Karpas-422 (cell line): ENCODE measurements at regions not wholly inside any gene's neighbourhood (a gene's known extent, or its start where the extent isn't known, plus 50 kb on each side); places are given as distances from the start of the nearest gene placed in this dataset.

Experiments
- DNase-seq: peaks from one replicate; pipeline ENCODE4 v3.0.0-alpha.2; 2015
- H2AFZ ChIP-seq: fragments of 200-600 bp; sonication (generic); 2 replicates; pipeline ENCODE4 v1.6.1; 2014; ENCODE audit warnings: antibody characterized with exemption, low read length, mixed read lengths
- H3K27ac ChIP-seq: fragments of 200-600 bp; sonication (generic); 2 replicates; pipeline ENCODE4 v1.5.1; 2014; ENCODE audit warnings: mild to moderate bottlenecking, low read length, moderate library complexity
- H3K27me3 ChIP-seq: fragments of 200-600 bp; sonication (generic); 2 replicates; pipeline ENCODE4 v1.6.1; 2014; ENCODE audit warnings: low read length, mixed read lengths
- H3K36me3 ChIP-seq: fragments of 200-600 bp; sonication (generic); 2 replicates; pipeline ENCODE4 v1.6.1; 2014; ENCODE audit warnings: low read length, mixed read lengths; ENCODE audit not compliant: insufficient read depth
- H3K4me1 ChIP-seq: fragments of 200-600 bp; sonication (generic); 2 replicates; pipeline ENCODE4 v1.6.1; 2014; ENCODE audit warnings: mild to moderate bottlenecking, low read length, mixed read lengths
- H3K4me2 ChIP-seq: fragments of 200-600 bp; sonication (generic); 2 replicates; pipeline ENCODE4 v1.6.1; 2014; ENCODE audit warnings: low read length, low read depth, mild to moderate bottlenecking; ENCODE audit not compliant: poor library complexity, severe bottlenecking
- H3K4me3 ChIP-seq: fragments of 200-600 bp; sonication (generic); 2 replicates; pipeline ENCODE4 v1.5.1; 2014; ENCODE audit warnings: mild to moderate bottlenecking, antibody characterized with exemption, low read length, mixed read lengths
- H3K79me2 ChIP-seq: fragments of 200-600 bp; sonication (generic); 2 replicates; pipeline ENCODE4 v1.6.1; 2014; ENCODE audit warnings: mild to moderate bottlenecking, low read length, mixed read lengths
- H3K9ac ChIP-seq: fragments of 200-600 bp; sonication (generic); 2 replicates; pipeline ENCODE4 v1.6.0; 2014; ENCODE audit warnings: low read length
- H3K9me2 ChIP-seq: fragments of 200-600 bp; sonication (generic), shearing (Covaris generic); replicated peaks from 2 replicates; pipeline ENCODE4 v1.6.0; 2014; ENCODE audit warnings: mild to moderate bottlenecking, low read length, moderate library complexity; ENCODE audit not compliant: insufficient read depth
- H3K9me3 ChIP-seq: fragments of 300-700, 200-600 bp; sonication (generic); 2 replicates; pipeline ENCODE4 v1.6.1; 2014; ENCODE audit warnings: low read length, mixed read lengths
- H4K20me1 ChIP-seq: fragments of 200-600 bp; sonication (generic); 2 replicates; pipeline ENCODE4 v1.6.1; 2014; ENCODE audit warnings: mild to moderate bottlenecking, antibody characterized with exemption, low read length, low read depth; ENCODE audit not compliant: insufficient read depth

- no peaks in the 10 kb centered on the region for H3K27me3 ChIP-seq
- H3K79me2 ChIP-seq: no peaks in the 10 kb centered on the region
- no peaks in the 10 kb centered on the region for H4K20me1 ChIP-seq
- no peak overlapping the region for H3K4me2 ChIP-seq
- no peak for DNase-seq
- H3K9ac ChIP-seq: no peak overlapping the region
- peaks cover 4% of the 10 kb centered on the region; the same call in 1 of the 2 replicates for H3K4me1 ChIP-seq
- H3K36me3 ChIP-seq: no peaks in the 10 kb centered on the region
- no peaks in the 10 kb centered on the region for H3K9me2 ChIP-seq
- no peak overlapping the region for H3K27ac ChIP-seq
- H2AFZ ChIP-seq: no peak overlapping the region
- H3K9me3 ChIP-seq: no peaks in the 10 kb centered on the region
- no peak overlapping the region for H3K4me3 ChIP-seq
These were observed 175.4 kb downstream of the SEC16B start for GRCh38 chr1:177794376-177794991.

GRCh38 chr1:177793900-177794299 is 176.0 kb downstream of the SEC16B start:
- Histone ChIP-seq H3K36me3 (no peaks in the 10 kb centered on the region), H3K9me3 (no peaks in the 10 kb centered on the region), H3K4me1 (peaks cover 4% of the 10 kb centered on the region; the same call in 1 of the 2 replicates), H3K27ac (no peak overlapping the region), H3K79me2 (no peaks in the 10 kb centered on the region), H2AFZ (no peak overlapping the region), H3K27me3 (no peaks in the 10 kb centered on the region), H3K4me3 (no peak overlapping the region), H3K4me2 (no peak overlapping the region), H3K9me2 (no peaks in the 10 kb centered on the region), H4K20me1 (no peaks in the 10 kb centered on the region), H3K9ac (no peak overlapping the region)
- no peak for DNase-seq

GRCh38 chr1:177790566-177790965 is 179.3 kb downstream of the SEC16B start:
- no peaks in the 10 kb centered on the region for H3K9me2 ChIP-seq

GRCh38 chr1:177789956-177790355 is 179.9 kb downstream of the SEC16B start:
- no peaks in the 10 kb centered on the region for H3K27me3 ChIP-seq
- no peaks in the 10 kb centered on the region for H3K36me3 ChIP-seq
- H3K4me2 ChIP-seq: no peak overlapping the region
- no peaks in the 10 kb centered on the region for H3K9me3 ChIP-seq
- no peak overlapping the region for H2AFZ ChIP-seq
- H3K9ac ChIP-seq: no peak overlapping the region
- no peaks in the 10 kb centered on the region for H3K9me2 ChIP-seq
- no peaks in the 10 kb centered on the region for H4K20me1 ChIP-seq
- no peak overlapping the region for H3K27ac ChIP-seq
- H3K4me1 ChIP-seq: no peaks in the 10 kb centered on the region
- DNase-seq: no peak
- no peak overlapping the region for H3K4me3 ChIP-seq
- no peaks in the 10 kb centered on the region for H3K79me2 ChIP-seq

More at GRCh38 chr1:177790566-177790965, 179.3 kb downstream of the SEC16B start:
- no peak overlapping the region for H3K27ac ChIP-seq
- no peaks in the 10 kb centered on the region for H3K27me3 ChIP-seq
- no peak overlapping the region for H3K9ac ChIP-seq
- H3K9me3 ChIP-seq: no peaks in the 10 kb centered on the region
- DNase-seq: no peak
- no peaks in the 10 kb centered on the region for H4K20me1 ChIP-seq
- no peaks in the 10 kb centered on the region for H3K79me2 ChIP-seq
- no peaks in the 10 kb centered on the region for H3K4me1 ChIP-seq
- H3K4me3 ChIP-seq: no peak overlapping the region
- no peaks in the 10 kb centered on the region for H3K36me3 ChIP-seq
- no peak overlapping the region for H3K4me2 ChIP-seq
- H2AFZ ChIP-seq: no peak overlapping the region

GRCh38 chr1:177786176-177786745 is 183.6 kb downstream of the SEC16B start:
- H3K4me2 ChIP-seq: no peak overlapping the region
- no peak overlapping the region for H3K4me3 ChIP-seq
- no peaks in the 10 kb centered on the region for H3K9me3 ChIP-seq
- H3K9ac ChIP-seq: no peak overlapping the region
- no peaks in the 10 kb centered on the region for H3K36me3 ChIP-seq
- H4K20me1 ChIP-seq: no peaks in the 10 kb centered on the region
- H2AFZ ChIP-seq: no peak overlapping the region
- H3K9me2 ChIP-seq: no peaks in the 10 kb centered on the region
- H3K27me3 ChIP-seq: no peaks in the 10 kb centered on the region
- DNase-seq: no peak
- no peaks in the 10 kb centered on the region for H3K79me2 ChIP-seq
- no peak overlapping the region for H3K27ac ChIP-seq
- no peaks in the 10 kb centered on the region for H3K4me1 ChIP-seq

- Histone ChIP-seq H3K9me3 (no peaks in the 10 kb centered on the region), H3K36me3 (no peaks in the 10 kb centered on the region)
These were observed 184.9 kb downstream of the SEC16B start for GRCh38 chr1:177784936-177785335.

GRCh38 chr1:177784409-177784808 is 185.4 kb downstream of the SEC16B start:
- no peaks in the 10 kb centered on the region for H3K27me3 ChIP-seq
- H3K36me3 ChIP-seq: no peaks in the 10 kb centered on the region

More at GRCh38 chr1:177784936-177785335, 184.9 kb downstream of the SEC16B start:
- no peak overlapping the region for H2AFZ ChIP-seq
- no peak overlapping the region for H3K4me3 ChIP-seq
- H3K79me2 ChIP-seq: no peaks in the 10 kb centered on the region
- no peaks in the 10 kb centered on the region for H3K27me3 ChIP-seq
- H4K20me1 ChIP-seq: no peaks in the 10 kb centered on the region
- H3K4me1 ChIP-seq: no peaks in the 10 kb centered on the region
- H3K27ac ChIP-seq: no peak overlapping the region
- H3K9ac ChIP-seq: no peak overlapping the region
- no peaks in the 10 kb centered on the region for H3K9me2 ChIP-seq
- DNase-seq: no peak
- no peak overlapping the region for H3K4me2 ChIP-seq

GRCh38 chr1:177783051-177783450 is 186.8 kb downstream of the SEC16B start:
- Histone ChIP-seq H3K4me3 (no peak overlapping the region), H3K27ac (no peak overlapping the region), H3K4me2 (no peak overlapping the region), H3K9ac (no peak overlapping the region), H3K36me3 (no peaks in the 10 kb centered on the region), H3K4me1 (no peaks in the 10 kb centered on the region), H2AFZ (no peak overlapping the region), H3K9me3 (no peaks in the 10 kb centered on the region), H3K79me2 (no peaks in the 10 kb centered on the region), H3K9me2 (no peaks in the 10 kb centered on the region), H4K20me1 (no peaks in the 10 kb centered on the region), H3K27me3 (no peaks in the 10 kb centered on the region)
- DNase-seq: peak; percentile 65

More at GRCh38 chr1:177784409-177784808, 185.4 kb downstream of the SEC16B start:
- Histone ChIP-seq H3K9ac (no peak overlapping the region), H3K9me2 (no peaks in the 10 kb centered on the region), H2AFZ (no peak overlapping the region), H3K4me1 (no peaks in the 10 kb centered on the region), H4K20me1 (no peaks in the 10 kb centered on the region), H3K79me2 (no peaks in the 10 kb centered on the region), H3K4me2 (no peak overlapping the region), H3K4me3 (no peak overlapping the region), H3K27ac (no peak overlapping the region), H3K9me3 (no peaks in the 10 kb centered on the region)
- DNase-seq: no peak
